IMR-90 (cell line): ENCODE measurements at regions not wholly inside any gene's neighbourhood (a gene's known extent, or its start where the extent isn't known, plus 50 kb on each side); places are given as distances from the start of the nearest gene placed in this dataset.

ENCODE experiments used
- ATAC-seq: fragments of 200-7000 bp; cut with Tn5 transposase; 2 replicates; pipeline ENCODE4 v1.9.1; 2020; ENCODE audit warnings: low read depth, mild to moderate bottlenecking, moderate library complexity
- BruUV-seq: library from RNA; stranded (reverse); fragments of 400-500 nt; replicated peaks from 2 replicates; lab custom pipeline; 2021; lab: Mats Ljungman, UMichigan
- CTCF ChIA-PET: fragments of 300-600 bp; formaldehyde crosslinking; extraction: SDS; loops from one replicate; lab custom pipeline; 2021; ENCODE audit warnings: antibody characterized with exemption; lab: Yijun Ruan, JAX
- POLR2A ChIA-PET: fragments of 300-600 bp; sonication (Branson Sonifier 250); formaldehyde crosslinking; loops from one replicate; lab custom pipeline; 2022; ENCODE audit warnings: antibody characterized with exemption; ENCODE audit not compliant: unreplicated experiment; lab: Charles Lee
- DNase-seq: peaks from one replicate; pipeline ENCODE4 v3.0.0; 2013
- H2AFZ ChIP-seq: replicated peaks from 2 replicates; pipeline ENCODE3; 2013; ENCODE audit warnings: low read length, mild to moderate bottlenecking; ENCODE audit not compliant: poor library complexity
- H2AK5ac ChIP-seq: 2 replicates; pipeline ENCODE4 v1.6.1; 2013; ENCODE audit warnings: low read depth, low read length, inconsistent platforms
- H2AK9ac ChIP-seq: replicated peaks from 2 replicates; pipeline ENCODE3; 2013; ENCODE audit warnings: mild to moderate bottlenecking, low read depth, low read length, moderate library complexity; ENCODE audit not compliant: poor library complexity
- H2BK120ac ChIP-seq: 2 replicates; pipeline ENCODE4 v1.6.1; 2013; ENCODE audit warnings: low read depth, low read length, inconsistent platforms
- H2BK15ac ChIP-seq: 3 replicates; pipeline ENCODE4 v1.6.1; 2013; ENCODE audit warnings: low read depth, low read length, inconsistent platforms
- H2BK20ac ChIP-seq: 2 replicates; pipeline ENCODE4 v1.6.1; 2013; ENCODE audit warnings: low read depth, mild to moderate bottlenecking, inconsistent platforms, low read length, moderate library complexity
- H2BK5ac ChIP-seq: 2 replicates; pipeline ENCODE4 v1.6.1; 2013; ENCODE audit warnings: mild to moderate bottlenecking, low read depth, low read length, inconsistent platforms; ENCODE audit not compliant: poor library complexity, severe bottlenecking
- H3K14ac ChIP-seq: replicated peaks from 2 replicates; pipeline ENCODE4 v1.6.1; 2013; ENCODE audit warnings: low read depth, low read length, inconsistent platforms
- H3K18ac ChIP-seq: 2 replicates; pipeline ENCODE4 v1.6.1; 2013; ENCODE audit warnings: low read depth, low read length, control low read depth
- H3K23ac ChIP-seq: 2 replicates; pipeline ENCODE4 v1.6.1; 2013; ENCODE audit warnings: low read depth, low read length, inconsistent platforms
- H3K27ac ChIP-seq: 2 replicates; pipeline ENCODE4 v1.5.1; 2013; ENCODE audit warnings: mild to moderate bottlenecking, control low read depth, low read length; ENCODE audit not compliant: insufficient read depth
- H3K27me3 ChIP-seq: 2 replicates; pipeline ENCODE4 v1.6.1; 2013; ENCODE audit warnings: low read length; ENCODE audit not compliant: control insufficient read depth, insufficient read depth
- H3K36me3 ChIP-seq: 2 replicates; pipeline ENCODE4 v1.6.1; 2013; ENCODE audit warnings: low read length, mixed read lengths; ENCODE audit not compliant: control insufficient read depth, insufficient read depth
- H3K4ac ChIP-seq: 2 replicates; pipeline ENCODE4 v1.6.1; 2013; ENCODE audit warnings: low read depth, low read length, inconsistent platforms
- H3K4me1 ChIP-seq: 2 replicates; pipeline ENCODE4 v1.6.1; 2013; ENCODE audit warnings: low read length, mixed read lengths; ENCODE audit not compliant: control insufficient read depth, insufficient read depth
- H3K4me2 ChIP-seq: 2 replicates; pipeline ENCODE4 v1.6.1; 2013; ENCODE audit warnings: low read depth, mild to moderate bottlenecking, control low read depth, low read length, moderate library complexity
- H3K4me3 ChIP-seq: 2 replicates; pipeline ENCODE4 v1.5.1; 2013; ENCODE audit warnings: low read depth, mild to moderate bottlenecking, control low read depth, low read length, moderate library complexity; ENCODE audit not compliant: insufficient read depth
- H3K56ac ChIP-seq: 2 replicates; pipeline ENCODE4 v1.6.1; 2013; ENCODE audit warnings: low read length, inconsistent platforms; ENCODE audit not compliant: insufficient read depth; ENCODE audit errors: extremely low read depth
- H3K79me1 ChIP-seq, 2 experiments: 2 replicates each; pipeline ENCODE4 v1.6.1; 2013; ENCODE audit warnings: low read length in 2 of 2, inconsistent platforms in 1 of 2, low read depth in 1 of 2
- H3K9ac ChIP-seq: 2 replicates; pipeline ENCODE4 v1.6.1; 2013; ENCODE audit warnings: low read depth, low read length, control low read depth
- H3K9me1 ChIP-seq: 2 replicates; pipeline ENCODE4 v1.6.1; 2013; ENCODE audit warnings: low read length, inconsistent platforms; ENCODE audit not compliant: insufficient read depth
- H3K9me3 ChIP-seq: 2 replicates; pipeline ENCODE4 v1.6.1; 2013; ENCODE audit warnings: low read length; ENCODE audit not compliant: control insufficient read depth, insufficient read depth
- H4K20me1 ChIP-seq: 2 replicates; pipeline ENCODE4 v1.6.1; 2013; ENCODE audit warnings: low read length, inconsistent platforms; ENCODE audit not compliant: insufficient read depth
- H4K5ac ChIP-seq: 2 replicates; pipeline ENCODE4 v1.6.1; 2013; ENCODE audit warnings: mild to moderate bottlenecking, low read depth, low read length, control low read depth
- H4K8ac ChIP-seq, 2 experiments: 2 replicates each; pipeline ENCODE4 v1.6.1; 2013; ENCODE audit warnings: low read depth in 2 of 2, low read length in 2 of 2, control low read depth in 1 of 2, inconsistent platforms in 1 of 2
- H4K91ac ChIP-seq: 2 replicates; pipeline ENCODE4 v1.6.1; 2013; ENCODE audit warnings: low read depth, low read length, inconsistent platforms; ENCODE audit not compliant: insufficient read depth
- BHLHE40 ChIP-seq: fragments of 150-350 bp; IDR thresholded peaks from 2 replicates; pipeline ENCODE4 v1.6.1; 2016; ENCODE audit warnings: mild to moderate bottlenecking, low read depth, low read length
- CEBPB ChIP-seq: IDR thresholded peaks from 2 replicates; pipeline ENCODE4 v1.6.1; 2012; ENCODE audit warnings: low read depth, low read length, improper control_type of control experiment
- CHD1 ChIP-seq: IDR thresholded peaks from 2 replicates; pipeline ENCODE4 v1.6.1; 2012; ENCODE audit warnings: low read depth, low read length, improper control_type of control experiment
- FOS ChIP-seq: fragments of 150-350 bp; IDR thresholded peaks from 2 replicates; pipeline ENCODE4 v1.6.1; 2016; ENCODE audit warnings: low read depth, low read length
- MAFK ChIP-seq: IDR thresholded peaks from 2 replicates; pipeline ENCODE4 v1.6.1; 2012; ENCODE audit warnings: low read depth, low read length, improper control_type of control experiment
- MAZ ChIP-seq: IDR thresholded peaks from 2 replicates; pipeline ENCODE4 v1.6.1; 2012; ENCODE audit warnings: low read depth, mild to moderate bottlenecking, low read length, improper control_type of control experiment, moderate library complexity, borderline replicate concordance
- MXI1 ChIP-seq: IDR thresholded peaks from 2 replicates; pipeline ENCODE4 v1.6.1; 2012; ENCODE audit warnings: low read depth, mild to moderate bottlenecking, low read length, moderate library complexity, borderline replicate concordance
- NFE2L2 ChIP-seq: fragments of 150-350 bp; IDR thresholded peaks from 2 replicates; pipeline ENCODE4 v1.6.1; 2016; ENCODE audit warnings: low read depth, mild to moderate bottlenecking, low read length
- POLR2A ChIP-seq: IDR thresholded peaks from 2 replicates; pipeline ENCODE4 v1.6.1; 2012; ENCODE audit warnings: mild to moderate bottlenecking, low read depth, low read length
- RAD21 ChIP-seq: IDR thresholded peaks from 2 replicates; pipeline ENCODE4 v1.6.1; 2012; ENCODE audit warnings: low read length, improper control_type of control experiment
- RCOR1 ChIP-seq: IDR thresholded peaks from 2 replicates; pipeline ENCODE4 v1.6.1; 2012; ENCODE audit warnings: mild to moderate bottlenecking, low read length, improper control_type of control experiment; ENCODE audit not compliant: insufficient replicate concordance
- RFX5 ChIP-seq: IDR thresholded peaks from 2 replicates; pipeline ENCODE4 v1.8.0; 2012; ENCODE audit warnings: low read depth, mild to moderate bottlenecking, low read length, moderate library complexity
- SMC3 ChIP-seq: fragments of 150-350 bp; IDR thresholded peaks from 2 replicates; pipeline ENCODE4 v1.6.1; 2016; ENCODE audit warnings: low read depth, mild to moderate bottlenecking, antibody characterized with exemption, low read length, moderate library complexity
- dilution Hi-C: fragments of 300-500 bp; cut with HindIII; formaldehyde crosslinking; loops from one replicate; pipeline ENCODE4 v1.14.3; 2018; ENCODE audit warnings: low sequenced_read_pairs; ENCODE audit not compliant: unreplicated experiment
- in situ Hi-C: fragments of 300-500 bp; cut with MboI; formaldehyde crosslinking; loops from 3 replicates; pipeline ENCODE4 v1.14.3; 2019; ENCODE audit warnings: low sequenced_read_pairs, inconsistent platforms, mixed read lengths
- intact Hi-C: fragments of 100-400 bp; cut with micrococcal nuclease; formaldehyde crosslinking; loops from 2 replicates; pipeline ENCODE4 v1.10.0; 2022
- TF ChIP-seq, protein P1 (sequence below): fragments of 150-350 bp; IDR thresholded peaks from 2 replicates; pipeline ENCODE4 v1.6.1; 2017; ENCODE audit warnings: mild to moderate bottlenecking, antibody characterized with exemption, low read length, low read depth
- TF ChIP-seq, protein P2 (sequence below): conservative IDR thresholded peaks from 2 replicates; pipeline ENCODE4 v1.5.1; 2012; ENCODE audit warnings: mild to moderate bottlenecking, low read depth, low read length, improper control_type of control experiment
- TF ChIP-seq, protein P3 (sequence below): fragments of 150-350 bp; IDR thresholded peaks from 2 replicates; pipeline ENCODE4 v1.6.1; 2016; ENCODE audit warnings: low read depth, mild to moderate bottlenecking, low read length, moderate library complexity, borderline replicate concordance

DNA sequence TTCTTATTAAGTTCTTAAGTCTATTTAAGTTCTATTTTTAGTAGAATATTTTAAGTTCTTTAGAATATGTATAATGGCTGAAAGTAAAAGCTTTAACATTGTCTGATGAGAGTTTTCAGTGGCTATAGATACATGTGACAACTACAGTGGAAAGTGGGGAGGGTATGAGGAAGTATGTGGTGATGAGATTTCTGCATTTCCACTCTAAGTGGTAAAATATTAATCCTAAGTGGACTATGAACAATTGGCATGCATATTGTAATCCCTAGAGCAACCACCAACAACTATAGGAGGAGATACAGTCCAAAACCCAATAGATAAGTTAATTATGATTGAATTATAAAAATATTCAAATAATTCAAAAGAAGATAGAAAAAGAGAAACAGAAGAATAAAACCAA is 183.6 kb downstream of the GADD45G start:
- Histone ChIP-seq H4K5ac (no peak overlapping the region), H2AK9ac (no peak overlapping the region), H3K9me3 (no peaks in the 10 kb centered on the region), H3K18ac (no peak overlapping the region), H3K4me3 (no peak overlapping the region), H3K4me1 (no peaks in the 10 kb centered on the region), H3K4ac (no peak overlapping the region), H2BK120ac (no peak overlapping the region), H3K36me3 (no peaks in the 10 kb centered on the region), H3K23ac (no peak overlapping the region), H4K8ac (no peak overlapping the region), H3K56ac (no peak overlapping the region), H4K91ac (no peak overlapping the region), H2AFZ (no peak overlapping the region), H3K9ac (no peak overlapping the region), H2BK5ac (no peak overlapping the region), H2BK15ac (no peak overlapping the region), H3K27me3 (no peaks in the 10 kb centered on the region; the same call in 1 of the 2 replicates), H3K14ac (no peak overlapping the region), H2AK5ac (no peak overlapping the region), H3K79me1 (no peaks in the 10 kb centered on the region), H3K9me1 (no peaks in the 10 kb centered on the region), H3K27ac (no peak overlapping the region), H2BK20ac (no peak overlapping the region), H3K4me2 (no peak overlapping the region), H4K20me1 (no peaks in the 10 kb centered on the region)
- intact Hi-C loops = no loop called here
- DNase-seq = no peak
- BruUV-seq = no TSS peak
- ChIA-PET CTCF (no interaction called here), POLR2A (no interaction called here)
- ATAC-seq = no peak
- in situ Hi-C loops = no loop called here
- no peak for TF ChIP-seq BHLHE40
- TF ChIP-seq, protein P1, sequence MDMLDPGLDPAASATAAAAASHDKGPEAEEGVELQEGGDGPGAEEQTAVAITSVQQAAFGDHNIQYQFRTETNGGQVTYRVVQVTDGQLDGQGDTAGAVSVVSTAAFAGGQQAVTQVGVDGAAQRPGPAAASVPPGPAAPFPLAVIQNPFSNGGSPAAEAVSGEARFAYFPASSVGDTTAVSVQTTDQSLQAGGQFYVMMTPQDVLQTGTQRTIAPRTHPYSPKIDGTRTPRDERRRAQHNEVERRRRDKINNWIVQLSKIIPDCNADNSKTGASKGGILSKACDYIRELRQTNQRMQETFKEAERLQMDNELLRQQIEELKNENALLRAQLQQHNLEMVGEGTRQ = no peak
- no peak for TF ChIP-seq CHD1
- no peak for TF ChIP-seq POLR2A
- TF ChIP-seq NFE2L2 = no peak
- no peak for TF ChIP-seq FOS
- no peak for TF ChIP-seq MXI1
- no peak for TF ChIP-seq CEBPB
- no peak for TF ChIP-seq RCOR1
- TF ChIP-seq, protein P2, sequence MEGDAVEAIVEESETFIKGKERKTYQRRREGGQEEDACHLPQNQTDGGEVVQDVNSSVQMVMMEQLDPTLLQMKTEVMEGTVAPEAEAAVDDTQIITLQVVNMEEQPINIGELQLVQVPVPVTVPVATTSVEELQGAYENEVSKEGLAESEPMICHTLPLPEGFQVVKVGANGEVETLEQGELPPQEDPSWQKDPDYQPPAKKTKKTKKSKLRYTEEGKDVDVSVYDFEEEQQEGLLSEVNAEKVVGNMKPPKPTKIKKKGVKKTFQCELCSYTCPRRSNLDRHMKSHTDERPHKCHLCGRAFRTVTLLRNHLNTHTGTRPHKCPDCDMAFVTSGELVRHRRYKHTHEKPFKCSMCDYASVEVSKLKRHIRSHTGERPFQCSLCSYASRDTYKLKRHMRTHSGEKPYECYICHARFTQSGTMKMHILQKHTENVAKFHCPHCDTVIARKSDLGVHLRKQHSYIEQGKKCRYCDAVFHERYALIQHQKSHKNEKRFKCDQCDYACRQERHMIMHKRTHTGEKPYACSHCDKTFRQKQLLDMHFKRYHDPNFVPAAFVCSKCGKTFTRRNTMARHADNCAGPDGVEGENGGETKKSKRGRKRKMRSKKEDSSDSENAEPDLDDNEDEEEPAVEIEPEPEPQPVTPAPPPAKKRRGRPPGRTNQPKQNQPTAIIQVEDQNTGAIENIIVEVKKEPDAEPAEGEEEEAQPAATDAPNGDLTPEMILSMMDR = no peak
- TF ChIP-seq SMC3 = no peak
- TF ChIP-seq RAD21 = no peak
- no peak for TF ChIP-seq RFX5
- no peak for TF ChIP-seq MAZ
- TF ChIP-seq, protein P3, sequence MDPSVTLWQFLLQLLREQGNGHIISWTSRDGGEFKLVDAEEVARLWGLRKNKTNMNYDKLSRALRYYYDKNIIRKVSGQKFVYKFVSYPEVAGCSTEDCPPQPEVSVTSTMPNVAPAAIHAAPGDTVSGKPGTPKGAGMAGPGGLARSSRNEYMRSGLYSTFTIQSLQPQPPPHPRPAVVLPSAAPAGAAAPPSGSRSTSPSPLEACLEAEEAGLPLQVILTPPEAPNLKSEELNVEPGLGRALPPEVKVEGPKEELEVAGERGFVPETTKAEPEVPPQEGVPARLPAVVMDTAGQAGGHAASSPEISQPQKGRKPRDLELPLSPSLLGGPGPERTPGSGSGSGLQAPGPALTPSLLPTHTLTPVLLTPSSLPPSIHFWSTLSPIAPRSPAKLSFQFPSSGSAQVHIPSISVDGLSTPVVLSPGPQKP = no peak
- no peak for TF ChIP-seq MAFK
- dilution Hi-C loops = no loop called here
